GM18909 (cell line): ENCODE measurements at regions not wholly inside any gene's neighbourhood (a gene's known extent, or its start where the extent isn't known, plus 50 kb on each side); places are given as distances from the start of the nearest gene placed in this dataset.

ENCODE experiments used
- ATAC-seq: cut with Tn5 transposase; IDR thresholded peaks from one replicate; pipeline ENCODE4 v1.9.1; 2021; ENCODE audit warnings: mild to moderate bottlenecking; ENCODE audit not compliant: unreplicated experiment, poor library complexity

DNA sequence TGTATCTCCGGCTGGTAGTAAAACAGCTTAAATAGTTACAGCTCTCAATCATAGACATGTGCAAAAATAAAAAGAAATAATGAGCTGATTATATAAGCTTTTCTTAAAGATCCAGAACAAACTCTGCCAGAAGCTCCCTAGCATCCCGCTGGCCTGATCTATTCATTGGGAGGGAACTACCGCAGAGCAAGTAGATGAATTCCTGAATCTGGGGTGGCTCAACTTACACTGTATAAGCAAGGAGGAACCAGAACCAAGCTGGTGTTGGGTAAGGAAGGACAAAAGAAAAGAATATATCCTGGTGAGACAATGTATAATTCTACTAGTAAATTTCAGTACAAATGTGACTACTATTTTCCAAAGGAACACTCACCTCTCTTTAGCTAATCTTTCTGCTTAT lies 1122.2 kb downstream of the OLFM4 start:
- ATAC-seq: no peak

DNA sequence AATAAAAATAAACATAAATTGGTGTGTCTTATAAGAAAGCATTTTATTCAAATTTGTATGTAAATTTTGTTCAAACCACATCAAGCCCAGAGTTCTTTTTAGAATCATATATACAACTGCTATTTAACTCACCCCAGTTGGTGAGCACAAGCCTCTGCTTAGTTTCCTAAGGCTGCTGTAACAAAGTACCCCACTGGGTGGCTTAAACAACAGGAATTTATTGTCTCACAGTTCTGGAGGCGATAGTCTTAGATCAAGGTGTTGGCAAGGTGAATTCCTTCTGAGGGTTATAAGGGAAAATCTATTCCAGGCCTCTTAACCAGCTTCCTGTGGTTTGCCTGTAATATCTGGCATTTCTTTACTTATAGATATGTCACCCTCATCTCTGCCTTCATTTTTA lies 1133.5 kb downstream of the OLFM4 start:
- no peak for ATAC-seq

DNA sequence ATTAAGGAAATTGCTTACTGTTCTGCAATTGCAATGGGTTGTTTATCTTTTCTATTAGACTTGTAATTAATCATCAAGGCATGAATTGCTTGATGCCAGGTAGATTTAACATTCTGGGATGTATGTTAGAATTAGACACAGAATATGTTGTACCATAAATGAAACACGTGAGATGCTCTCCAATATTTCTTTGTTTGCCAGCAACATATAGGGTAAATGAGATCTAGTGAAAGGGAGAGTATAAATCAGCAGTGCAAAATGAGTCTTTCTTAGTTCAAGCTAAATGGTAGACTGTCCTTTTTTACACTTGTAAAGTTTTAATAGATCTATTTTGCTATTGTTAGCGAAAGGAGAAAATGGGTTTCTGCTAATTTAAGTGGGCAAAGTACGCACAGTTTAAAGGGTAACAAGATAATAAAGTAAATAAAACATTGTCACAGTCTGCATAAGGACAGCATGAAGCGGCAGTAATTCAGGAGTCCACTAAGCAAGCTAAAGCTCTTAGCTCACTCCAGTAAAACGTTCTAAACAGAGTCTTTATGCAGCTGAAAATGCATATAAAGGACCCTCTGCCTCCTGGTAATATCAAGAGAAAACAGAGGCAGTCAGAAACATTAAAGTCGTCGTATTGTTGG lies 1137.1 kb downstream of the OLFM4 start:
- no peak for ATAC-seq

DNA sequence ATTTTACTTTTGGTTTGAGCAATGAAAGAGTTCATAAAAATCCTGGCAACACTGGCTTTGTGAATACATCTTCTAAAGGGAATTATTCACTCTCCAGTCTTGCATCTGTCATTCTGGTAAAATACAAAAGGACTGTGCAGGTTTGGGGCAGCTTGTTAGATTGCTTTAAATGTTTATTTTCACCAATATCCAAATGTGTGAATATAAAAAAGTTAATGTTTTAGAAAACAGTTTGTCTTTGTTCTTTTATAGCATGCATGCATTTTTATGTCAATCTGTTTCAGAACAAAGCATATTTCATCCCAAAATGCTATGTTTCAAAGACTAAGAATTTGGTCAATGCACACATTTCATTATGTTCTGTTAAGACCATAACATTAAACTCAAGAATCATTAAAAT lies 1145.4 kb downstream of the OLFM4 start:
- ATAC-seq: no peak

DNA sequence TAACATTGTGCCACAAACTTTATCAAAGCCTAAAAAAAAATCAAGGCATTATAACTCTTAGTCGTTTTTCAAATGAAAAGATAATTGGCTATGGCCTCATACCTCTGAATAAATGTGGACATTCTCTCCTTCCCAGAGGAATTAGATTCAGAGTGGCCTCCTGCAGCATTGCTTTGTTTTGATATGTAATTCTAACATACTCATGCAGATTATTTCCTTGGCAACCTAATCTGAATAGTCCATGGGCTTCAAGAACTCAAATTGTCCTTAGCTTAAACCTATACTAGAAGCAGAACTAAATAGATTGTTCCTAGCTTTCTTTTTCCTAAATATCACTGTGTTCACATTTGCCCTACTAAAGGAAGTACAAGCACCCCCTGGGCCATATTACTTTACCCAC lies 1146.9 kb downstream of the OLFM4 start:
- no peak for ATAC-seq

DNA sequence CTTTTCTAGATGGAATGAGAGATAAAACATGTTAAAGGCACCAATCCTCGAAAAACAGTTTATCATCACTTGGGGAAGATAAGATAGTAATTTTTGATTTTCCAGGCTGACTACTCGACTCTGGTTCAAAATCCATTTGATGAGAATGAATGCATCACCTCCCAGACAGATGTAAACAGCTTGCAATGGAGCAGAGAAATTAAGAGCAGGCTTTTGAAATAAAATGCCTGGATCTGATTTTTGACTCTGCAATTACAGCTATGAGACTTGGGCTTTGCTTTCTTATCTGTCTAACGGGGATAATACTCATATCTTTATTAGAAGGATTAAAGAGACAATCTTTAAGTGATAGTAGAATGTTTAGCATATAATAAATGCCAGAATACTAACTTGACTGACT lies 1148.9 kb downstream of the OLFM4 start:
- no peak for ATAC-seq

DNA sequence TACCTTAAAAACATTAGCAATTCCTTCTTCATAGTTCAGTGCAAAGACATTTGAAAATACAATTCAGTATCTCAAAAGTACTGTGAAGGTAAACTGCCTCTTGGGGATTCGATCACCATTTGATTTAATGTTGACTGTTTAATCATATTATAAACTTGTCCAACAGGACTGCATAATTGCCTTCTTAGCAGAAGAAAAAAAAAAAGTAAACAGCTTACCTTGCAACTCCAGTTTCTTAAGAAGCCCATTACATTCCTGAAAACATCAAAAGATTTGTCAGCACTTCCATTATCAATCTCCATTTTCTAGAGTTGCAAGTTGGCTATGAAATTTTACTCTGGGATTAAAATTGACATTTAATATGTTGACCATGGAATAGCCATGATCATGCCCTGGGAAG lies 1154.6 kb downstream of the OLFM4 start:
- no peak for ATAC-seq

DNA sequence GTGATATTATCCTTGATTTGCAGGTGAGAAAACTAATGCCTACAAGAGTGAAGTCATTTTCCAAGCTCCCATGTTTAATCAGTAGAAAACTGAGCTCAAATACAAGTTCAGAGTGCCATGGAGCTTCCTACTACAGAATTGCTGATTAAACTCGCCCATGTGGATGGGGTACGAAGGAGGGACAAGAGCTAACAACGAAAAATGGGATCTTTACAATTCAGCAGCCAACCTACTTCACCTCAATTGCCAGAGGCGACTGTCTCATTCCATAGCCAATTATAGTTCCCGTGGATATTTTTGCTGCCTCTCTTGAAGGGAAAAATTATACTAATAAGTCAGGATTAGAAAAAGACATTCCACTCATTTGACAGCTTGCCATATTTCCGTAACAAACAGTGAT lies 1155.1 kb downstream of the OLFM4 start:
- no peak for ATAC-seq

DNA sequence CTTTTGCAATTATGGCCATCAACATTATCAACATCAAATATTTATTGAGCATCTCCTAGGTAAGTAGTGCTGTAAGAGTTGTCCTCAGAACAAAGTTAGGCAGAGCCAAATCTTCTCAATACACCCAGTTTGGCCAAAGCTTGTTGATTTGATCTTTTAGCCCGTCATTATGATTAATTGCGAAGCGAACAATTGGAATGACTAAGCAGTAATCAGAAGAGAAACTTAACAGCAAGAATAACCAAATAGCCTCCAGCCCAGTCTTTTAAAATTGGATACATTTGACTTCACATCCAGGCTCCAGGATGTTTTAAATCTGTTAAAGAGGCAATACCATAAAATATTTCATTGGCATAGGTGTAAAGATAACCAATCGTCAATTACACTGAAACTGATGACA lies 1156.0 kb downstream of the OLFM4 start:
- ATAC-seq: no peak

DNA sequence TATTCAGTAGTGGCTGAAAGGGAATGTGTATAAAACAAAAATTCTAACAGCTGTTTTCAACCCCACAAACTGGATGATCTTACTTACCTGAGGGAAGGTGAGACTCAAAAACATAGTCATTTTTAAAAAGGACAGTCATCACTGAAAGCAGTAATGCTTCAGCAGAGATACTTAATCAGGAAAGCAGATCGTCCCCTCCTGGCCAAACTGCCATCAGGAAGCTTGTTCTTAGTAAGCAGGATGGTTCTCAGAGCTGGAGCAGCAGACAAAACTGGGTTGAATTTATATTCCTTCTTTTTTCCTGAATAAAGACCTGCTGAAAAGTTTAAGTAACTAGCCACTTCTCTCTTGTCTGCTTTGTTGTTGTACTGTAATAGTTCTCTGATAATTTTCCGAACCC lies 1156.5 kb downstream of the OLFM4 start:
- ATAC-seq: no peak

DNA sequence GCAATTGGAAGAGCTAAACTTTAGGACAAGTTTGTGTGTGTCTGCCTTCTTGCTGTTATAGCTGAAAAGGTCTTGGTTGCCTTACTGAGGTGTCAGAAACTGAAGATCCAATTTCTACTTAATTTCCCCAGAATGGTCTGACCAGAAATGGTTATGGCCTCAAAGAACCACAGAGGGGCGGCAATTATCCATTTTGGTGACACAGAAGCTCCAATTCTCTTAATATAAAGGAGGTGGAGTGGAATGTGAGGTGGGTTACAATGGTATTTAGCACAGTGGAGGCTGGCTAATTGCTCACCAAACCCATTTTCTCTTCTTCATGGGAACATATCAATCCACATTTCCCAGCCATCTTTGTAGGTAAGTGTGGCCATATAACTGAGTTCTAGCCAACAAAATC lies 1157.2 kb downstream of the OLFM4 start:
- ATAC-seq: no peak

DNA sequence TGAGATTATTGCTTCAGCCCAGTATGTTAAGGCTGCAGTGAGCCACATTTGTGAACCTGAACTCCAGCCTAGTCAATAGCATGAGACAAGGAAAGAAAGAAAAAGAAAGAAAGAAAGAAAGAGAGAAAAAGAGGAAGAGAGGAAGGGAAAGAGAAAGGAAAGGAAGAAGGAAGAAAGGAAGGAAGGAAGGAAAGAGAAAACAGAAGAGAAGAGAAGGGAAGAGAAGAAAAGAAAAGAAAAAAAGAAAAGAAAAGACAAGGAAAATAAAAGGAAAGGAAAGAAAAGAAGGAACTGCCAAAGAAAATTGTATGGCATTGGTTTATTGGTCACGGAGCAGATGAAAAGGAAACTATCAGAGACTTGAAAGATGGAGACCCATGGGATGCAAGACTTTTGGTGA lies 1158.8 kb downstream of the OLFM4 start:
- ATAC-seq: no peak

DNA sequence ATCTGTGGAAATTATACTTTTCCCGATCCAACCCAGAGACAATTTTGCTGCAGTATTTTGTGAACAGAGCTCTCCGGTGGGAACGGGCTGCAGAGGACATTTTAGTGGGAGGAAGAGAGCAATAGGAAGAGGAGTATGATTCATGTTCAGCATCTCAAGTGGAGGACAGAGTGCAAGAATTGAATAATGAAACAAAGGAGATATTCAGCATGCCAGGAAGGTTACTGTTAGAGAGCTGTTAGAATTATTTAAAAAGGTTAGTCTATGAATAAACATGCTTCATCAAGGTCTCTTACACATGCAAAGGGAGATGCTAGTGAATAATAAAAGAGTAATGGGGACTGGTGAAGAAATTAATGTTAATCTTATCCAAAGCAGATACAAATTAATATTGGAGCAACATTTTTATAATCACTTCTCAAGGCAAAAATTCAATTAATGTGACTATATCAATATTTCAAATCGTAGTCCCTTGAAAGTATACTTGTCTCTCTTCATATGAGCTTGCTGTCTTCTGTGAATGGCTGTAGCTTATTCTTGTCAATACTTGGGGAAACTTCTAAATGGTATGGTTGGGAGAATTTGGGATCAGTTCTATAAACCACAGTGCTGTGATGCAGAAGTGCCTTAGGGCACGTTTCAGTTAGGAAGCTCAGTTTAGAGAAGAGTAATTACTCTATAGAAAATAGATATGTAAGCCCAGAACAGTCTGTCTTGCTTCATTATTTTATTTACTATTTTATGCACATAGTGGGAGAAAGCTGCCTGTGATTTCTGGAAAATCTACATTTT lies 1165.8 kb downstream of the OLFM4 start:
- no peak for ATAC-seq

DNA sequence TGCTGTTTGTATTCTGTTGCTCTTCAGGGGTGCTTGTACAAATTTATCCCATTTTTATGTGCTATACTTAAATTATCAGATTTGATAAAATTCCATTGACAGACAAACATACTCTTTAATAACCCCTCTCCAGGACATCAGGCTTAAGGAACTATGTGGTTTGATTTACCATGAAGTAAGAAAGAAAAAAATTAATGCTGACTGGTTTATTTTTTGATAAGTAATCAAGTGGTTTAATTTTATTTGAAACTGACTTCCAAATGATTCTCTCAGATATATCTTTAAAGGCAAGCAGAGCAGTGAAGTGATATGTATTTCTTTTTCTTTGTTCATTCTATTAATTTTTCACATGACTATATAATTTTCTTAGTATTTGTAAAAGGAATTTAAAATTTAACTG lies 1168.1 kb downstream of the OLFM4 start:
- no peak for ATAC-seq

DNA sequence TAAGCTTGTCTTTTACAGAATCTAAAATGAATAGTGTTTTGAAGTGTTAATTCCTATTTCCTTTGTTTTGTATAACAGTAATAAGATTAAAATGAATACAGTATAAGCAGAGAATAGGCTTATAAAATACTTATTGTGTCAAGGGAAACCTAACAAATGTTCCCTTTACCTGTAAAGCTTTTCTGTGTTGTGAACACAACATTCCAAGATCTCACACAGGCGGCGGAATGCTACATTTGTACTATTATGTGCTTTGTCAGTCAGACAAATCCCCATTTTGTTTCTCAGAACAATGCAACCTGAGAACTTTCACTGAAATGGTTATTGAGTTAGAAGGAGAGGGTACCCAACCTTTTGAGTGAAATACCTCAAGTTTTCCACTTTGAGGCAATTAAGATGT lies 1170.3 kb downstream of the OLFM4 start:
- ATAC-seq: no peak

DNA sequence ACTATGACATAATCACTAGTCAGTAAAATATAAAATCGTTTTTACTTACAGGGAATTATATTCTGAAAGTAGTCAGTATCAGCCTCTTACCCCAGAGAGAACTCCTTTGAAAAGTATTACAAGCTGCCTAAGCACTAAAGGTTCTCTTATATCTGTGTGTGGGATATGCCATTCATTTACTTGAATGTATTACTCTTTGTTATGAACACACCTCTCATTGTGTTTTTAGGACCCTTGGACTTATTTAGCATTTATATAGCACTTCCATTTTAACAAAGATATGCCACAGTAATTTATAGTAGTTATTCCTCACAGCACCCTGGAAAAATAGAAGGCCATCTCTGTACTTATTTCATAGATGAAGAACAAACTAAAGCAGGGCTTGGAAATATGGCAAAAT lies 1178.0 kb downstream of the OLFM4 start:
- ATAC-seq: no peak

DNA sequence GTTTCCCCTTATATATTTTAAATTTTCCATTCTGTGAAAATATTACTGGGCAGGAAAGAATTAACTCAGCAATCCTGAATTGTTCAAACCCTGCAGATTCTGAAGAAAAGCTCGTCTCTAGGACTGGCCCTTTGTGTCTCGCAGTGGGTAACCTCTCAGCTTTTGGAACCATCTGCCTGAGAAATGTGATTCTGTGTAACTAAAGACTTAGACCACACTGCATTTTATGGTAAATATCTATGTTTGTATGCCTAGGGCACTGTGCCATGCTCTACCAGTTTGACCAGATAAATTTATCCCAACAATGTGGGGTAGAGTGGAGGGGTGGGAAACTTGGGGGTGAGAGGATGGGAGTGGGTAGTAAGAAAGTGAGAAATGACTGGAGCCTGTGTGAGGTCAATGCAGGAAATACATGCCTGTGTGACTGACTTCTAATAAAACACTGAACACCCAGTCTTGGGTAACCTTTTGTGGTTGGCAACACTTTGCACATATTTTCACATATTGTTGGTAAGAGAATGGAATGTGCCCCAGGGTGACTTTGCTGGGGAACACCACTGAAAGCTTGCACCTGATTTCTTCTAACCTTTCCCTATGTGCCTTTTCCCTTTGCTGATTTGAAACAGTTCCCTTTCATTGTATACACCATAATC lies 1181.9 kb downstream of the OLFM4 start:
- ATAC-seq: no peak

DNA sequence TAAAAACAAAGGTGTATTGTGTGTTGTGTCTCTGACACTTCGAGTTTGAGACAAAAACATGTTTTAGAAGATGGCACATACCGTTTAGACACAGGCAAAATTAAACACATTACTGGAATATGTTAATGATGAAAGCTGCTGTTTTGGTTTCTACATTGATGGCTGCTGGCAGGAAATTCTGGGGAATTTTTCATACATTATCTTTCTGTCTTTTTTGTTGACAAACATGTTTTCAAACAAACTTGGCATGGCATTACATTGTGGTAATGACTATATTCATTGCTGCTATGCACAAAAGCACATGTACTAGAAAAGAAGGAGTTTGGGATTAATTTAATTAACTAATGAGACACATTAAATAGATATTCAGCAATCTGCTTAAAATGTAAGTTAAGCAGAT lies 1187.6 kb downstream of the OLFM4 start:
- ATAC-seq: no peak

DNA sequence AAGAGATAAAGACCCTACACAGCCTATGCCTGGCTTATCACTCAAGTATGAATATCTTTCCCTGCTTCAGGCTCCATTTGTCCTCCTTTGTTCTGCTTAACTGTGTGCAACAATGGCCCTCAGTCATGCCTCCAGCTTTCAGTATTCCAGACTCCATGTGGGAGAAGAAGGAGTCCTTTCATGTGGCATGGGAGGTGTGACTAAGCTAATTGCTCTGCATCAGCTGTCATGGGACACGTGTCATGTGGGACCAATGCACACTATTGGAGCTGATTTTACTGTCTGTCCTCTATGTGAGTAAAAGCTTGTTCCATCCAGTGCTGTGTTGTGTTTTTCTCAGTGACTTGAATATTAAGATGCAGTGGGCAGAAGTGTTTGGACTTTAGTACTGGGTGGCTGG lies 1198.3 kb downstream of the OLFM4 start:
- ATAC-seq: no peak

DNA sequence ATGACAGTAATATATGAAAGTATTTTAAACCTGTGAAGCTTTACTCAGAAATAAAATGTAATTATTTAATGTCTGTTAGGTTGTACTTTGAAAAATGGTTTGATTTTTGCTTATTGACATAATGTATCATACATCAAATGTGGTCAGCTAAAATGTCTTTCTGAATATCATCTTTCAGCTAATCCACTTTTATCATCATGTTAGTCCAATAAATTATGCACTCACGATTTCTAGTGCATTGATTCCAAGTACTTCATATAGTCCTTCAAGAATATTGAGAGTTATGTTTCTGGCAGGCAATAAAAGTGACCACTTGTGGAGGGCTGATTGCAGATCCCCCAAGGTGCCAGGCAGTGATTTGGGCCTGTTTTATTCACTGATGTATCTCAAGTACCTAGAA lies 1204.1 kb downstream of the OLFM4 start:
- no peak for ATAC-seq

DNA sequence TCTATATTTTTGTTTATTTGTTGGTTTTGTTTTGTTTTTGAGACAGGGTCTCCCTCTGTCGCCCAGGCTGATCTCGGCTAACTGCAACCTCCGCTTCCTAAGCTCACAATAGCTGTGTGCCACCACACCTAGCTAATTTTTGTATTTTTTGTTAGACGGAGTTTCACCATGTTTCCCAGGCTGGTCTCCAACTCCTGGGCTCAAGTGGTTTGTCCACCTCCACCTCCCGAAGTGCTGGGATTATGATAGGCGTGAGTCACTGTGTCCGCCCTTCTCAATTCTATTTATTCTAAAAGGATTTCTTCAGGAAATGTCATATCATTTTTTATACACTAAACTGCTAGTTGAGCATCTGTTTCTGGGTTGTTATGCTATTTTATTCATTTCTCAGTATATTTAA lies 1206.0 kb downstream of the OLFM4 start:
- ATAC-seq: no peak

DNA sequence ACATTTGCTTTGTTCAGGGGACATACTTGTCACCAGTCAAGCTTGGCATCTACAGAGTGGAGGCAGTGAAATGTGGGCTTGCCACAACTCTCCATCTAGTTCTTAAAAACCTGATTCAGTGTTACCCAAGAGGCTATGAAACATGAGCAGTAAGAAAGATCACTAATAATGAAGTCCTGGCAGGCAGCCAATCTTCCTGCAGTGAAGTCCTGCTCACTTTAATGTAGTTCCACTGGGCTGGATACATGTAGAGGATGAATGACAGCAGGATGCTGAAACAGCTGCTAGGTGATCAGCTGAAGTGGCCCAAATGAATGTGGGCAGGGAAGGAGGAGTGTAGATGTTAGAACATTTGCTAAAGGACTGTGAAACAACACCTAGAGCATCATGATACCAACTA lies 1213.1 kb downstream of the OLFM4 start:
- ATAC-seq: no peak
